SIG-M5 treated with dmso at 0.1 percent for 504 hours (cell line): ENCODE measurements at regions not wholly inside any gene's neighbourhood (a gene's known extent, or its start where the extent isn't known, plus 50 kb on each side); places are given as distances from the start of the nearest gene placed in this dataset.
A peak's percentile ranks its signal among the peaks of the same experiment; 100 is the strongest.

Experiments
- DNase-seq: peaks from one replicate; lab custom pipeline; 2025; ENCODE audit not compliant: unreplicated experiment; lab: John Stamatoyannopoulos, UW

GRCh38 chr9:129336130-129336528 lies 158.1 kb upstream of the IER5L start:
- no peak for DNase-seq

GRCh38 chr9:129335464-129336129 lies 157.5 kb upstream of the IER5L start:
- peak; percentile 4 for DNase-seq

GRCh38 chr9:129334105-129334935 lies 156.3 kb upstream of the IER5L start:
- DNase-seq, result peak; percentile 92

GRCh38 chr9:129333617-129334104 lies 155.6 kb upstream of the IER5L start:
- DNase-seq, result no peak

GRCh38 chr9:129332581-129332980 lies 154.5 kb upstream of the IER5L start:
- DNase-seq, result no peak

- no peak for DNase-seq
Measured at GRCh38 chr9:129331772-129332500, 153.9 kb upstream of the IER5L start.

GRCh38 chr9:129331493-129331765 lies 153.4 kb upstream of the IER5L start:
- DNase-seq, result no peak

GRCh38 chr9:129330711-129331492 lies 152.8 kb upstream of the IER5L start:
- peak; percentile 21 for DNase-seq

GRCh38 chr9:129328355-129329042 lies 150.4 kb upstream of the IER5L start:
- DNase-seq, result no peak

GRCh38 chr9:129327552-129328328 lies 149.7 kb upstream of the IER5L start:
- no peak for DNase-seq

GRCh38 chr9:129326061-129327005 lies 148.3 kb upstream of the IER5L start:
- no peak for DNase-seq

- DNase-seq, result no peak
Measured at GRCh38 chr9:129324808-129325502, 146.9 kb upstream of the IER5L start.

GRCh38 chr9:129323999-129324553 lies 146.0 kb upstream of the IER5L start:
- DNase-seq, result no peak

GRCh38 chr9:129323376-129323998 lies 145.4 kb upstream of the IER5L start:
- DNase-seq, result no peak

GRCh38 chr9:129322641-129323375 lies 144.7 kb upstream of the IER5L start:
- DNase-seq, result no peak

- DNase-seq, result no peak
Measured at GRCh38 chr9:129322022-129322621, 144.1 kb upstream of the IER5L start.
